ENCODE measurements at regions not wholly inside any gene's neighbourhood (a gene's known extent, or its start where the extent isn't known, plus 50 kb on each side); places are given as distances from the start of the nearest gene placed in this dataset.

DNA sequence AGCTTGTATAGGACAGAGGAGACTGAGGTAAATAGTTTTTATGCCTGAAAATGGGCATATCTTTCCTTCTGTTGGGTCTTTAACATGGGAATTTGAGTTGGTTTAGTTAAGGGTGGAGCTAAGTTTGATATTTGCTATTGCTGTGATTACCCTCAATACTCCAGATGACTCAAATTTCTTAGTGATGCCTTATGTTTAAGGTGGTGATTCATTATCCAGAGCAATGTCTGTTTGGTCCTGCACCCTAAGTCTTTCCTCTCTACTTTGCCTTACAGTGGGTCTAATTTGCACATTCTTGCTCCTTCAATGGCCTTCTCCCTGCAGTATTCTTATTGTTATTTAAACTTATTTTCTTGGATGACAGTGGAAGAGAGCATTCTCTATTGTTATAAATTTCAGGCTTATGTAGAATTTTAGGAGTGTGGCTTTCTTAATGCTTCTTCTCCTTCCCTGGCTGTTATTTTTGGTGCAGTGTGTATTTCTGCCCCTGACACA is 312.9 kb upstream of the RPS23 start:
- Histone ChIP-seq H2AFZ (ENCODE audit: low read length) (no peak overlapping the region), H3K4me3 (ENCODE audit: low read depth, low read length, poor library complexity, severe bottlenecking) (no peak overlapping the region), H3K27ac (ENCODE audit: low read depth, low read length, poor library complexity, severe bottlenecking) (no peak overlapping the region), H3K9me3 (ENCODE audit: low read length) (no peaks in the 10 kb centered on the region), H3K36me3 (ENCODE audit: insufficient read depth, low read length) (no peaks in the 10 kb centered on the region), H3K4me2 (ENCODE audit: low read length) (no peak overlapping the region), H4K20me1 (ENCODE audit: insufficient read depth, low read length) (no peaks in the 10 kb centered on the region), H3K4me1 (ENCODE audit: insufficient read depth, low read length, poor library complexity, severe bottlenecking) (no peaks in the 10 kb centered on the region), H3K79me2 (ENCODE audit: insufficient read depth, low read depth, low read length) (no peaks in the 10 kb centered on the region), H3K9me2 (ENCODE audit: insufficient read depth, low read length) (no peaks in the 10 kb centered on the region)
- ChIA-PET POLR2A (interaction anchor here (1.9 kb wide), 1 partner anchor 14 kb away, joined by 5 read pairs; no protein-coding TSS in a partner anchor), CTCF (ENCODE audit: unreplicated experiment) (no interaction called here)
- no peak for DNase-seq (ENCODE audit: low spot score)
- BruUV-seq (replicated peaks), result no TSS peak
- TF ChIP-seq, protein P1, sequence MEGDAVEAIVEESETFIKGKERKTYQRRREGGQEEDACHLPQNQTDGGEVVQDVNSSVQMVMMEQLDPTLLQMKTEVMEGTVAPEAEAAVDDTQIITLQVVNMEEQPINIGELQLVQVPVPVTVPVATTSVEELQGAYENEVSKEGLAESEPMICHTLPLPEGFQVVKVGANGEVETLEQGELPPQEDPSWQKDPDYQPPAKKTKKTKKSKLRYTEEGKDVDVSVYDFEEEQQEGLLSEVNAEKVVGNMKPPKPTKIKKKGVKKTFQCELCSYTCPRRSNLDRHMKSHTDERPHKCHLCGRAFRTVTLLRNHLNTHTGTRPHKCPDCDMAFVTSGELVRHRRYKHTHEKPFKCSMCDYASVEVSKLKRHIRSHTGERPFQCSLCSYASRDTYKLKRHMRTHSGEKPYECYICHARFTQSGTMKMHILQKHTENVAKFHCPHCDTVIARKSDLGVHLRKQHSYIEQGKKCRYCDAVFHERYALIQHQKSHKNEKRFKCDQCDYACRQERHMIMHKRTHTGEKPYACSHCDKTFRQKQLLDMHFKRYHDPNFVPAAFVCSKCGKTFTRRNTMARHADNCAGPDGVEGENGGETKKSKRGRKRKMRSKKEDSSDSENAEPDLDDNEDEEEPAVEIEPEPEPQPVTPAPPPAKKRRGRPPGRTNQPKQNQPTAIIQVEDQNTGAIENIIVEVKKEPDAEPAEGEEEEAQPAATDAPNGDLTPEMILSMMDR (conservative IDR thresholded peaks at IDR 0.05; ENCODE audit: low read length), result no peak
- TF ChIP-seq EZH2phosphoT487 (IDR thresholded peaks at IDR 0.05; ENCODE audit: borderline replicate concordance, low read depth, low read length), result no peak
- intact Hi-C loops (cut with micrococcal nuclease; ENCODE audit: unreplicated experiment), result no loop called here

DNA sequence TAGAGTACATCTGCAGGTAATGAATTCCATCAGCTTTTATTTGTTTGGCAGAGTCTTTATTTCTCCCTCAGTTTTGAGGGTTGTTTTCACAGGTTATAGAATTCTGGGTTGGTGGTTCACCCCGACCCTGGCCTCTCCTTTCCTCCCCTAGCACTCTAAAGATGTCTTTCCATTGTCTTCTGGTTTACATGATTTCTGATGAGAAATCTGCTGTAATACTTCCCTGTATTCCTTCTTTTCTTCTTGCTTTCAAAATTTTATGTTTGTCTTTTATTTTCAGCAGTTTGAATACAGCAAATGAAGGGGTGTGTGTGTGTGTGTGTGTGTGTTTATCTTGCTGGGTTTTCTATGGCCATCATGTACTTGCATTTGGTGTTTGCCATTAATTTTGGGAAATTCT is 312.0 kb upstream of the RPS23 start:
- CTCF ChIA-PET (ENCODE audit: unreplicated experiment), result no interaction called here
- DNase-seq (ENCODE audit: low spot score), result no peak
- no TSS peak for BruUV-seq (replicated peaks)
- Histone ChIP-seq H2AFZ (ENCODE audit: low read length) (no peak overlapping the region), H4K20me1 (ENCODE audit: insufficient read depth, low read length) (no peaks in the 10 kb centered on the region), H3K9me2 (ENCODE audit: insufficient read depth, low read length) (no peaks in the 10 kb centered on the region), H3K4me3 (ENCODE audit: low read depth, low read length, poor library complexity, severe bottlenecking) (no peak overlapping the region), H3K27ac (ENCODE audit: low read depth, low read length, poor library complexity, severe bottlenecking) (no peak overlapping the region), H3K79me2 (ENCODE audit: insufficient read depth, low read depth, low read length) (no peaks in the 10 kb centered on the region), H3K9me3 (ENCODE audit: low read length) (no peaks in the 10 kb centered on the region), H3K4me2 (ENCODE audit: low read length) (no peak overlapping the region), H3K36me3 (ENCODE audit: insufficient read depth, low read length) (no peaks in the 10 kb centered on the region), H3K4me1 (ENCODE audit: insufficient read depth, low read length, poor library complexity, severe bottlenecking) (no peaks in the 10 kb centered on the region)
- TF ChIP-seq EZH2phosphoT487 (IDR thresholded peaks at IDR 0.05; ENCODE audit: borderline replicate concordance, low read depth, low read length), result no peak
- TF ChIP-seq, protein P1 (conservative IDR thresholded peaks at IDR 0.05; ENCODE audit: low read length), result no peak
- intact Hi-C loops (cut with micrococcal nuclease; ENCODE audit: unreplicated experiment), result no loop called here
- POLR2A ChIA-PET, result interaction anchor here (0.6 kb wide), 1 partner anchor 399 kb away, joined by 3 read pairs; no protein-coding TSS in a partner anchor

DNA sequence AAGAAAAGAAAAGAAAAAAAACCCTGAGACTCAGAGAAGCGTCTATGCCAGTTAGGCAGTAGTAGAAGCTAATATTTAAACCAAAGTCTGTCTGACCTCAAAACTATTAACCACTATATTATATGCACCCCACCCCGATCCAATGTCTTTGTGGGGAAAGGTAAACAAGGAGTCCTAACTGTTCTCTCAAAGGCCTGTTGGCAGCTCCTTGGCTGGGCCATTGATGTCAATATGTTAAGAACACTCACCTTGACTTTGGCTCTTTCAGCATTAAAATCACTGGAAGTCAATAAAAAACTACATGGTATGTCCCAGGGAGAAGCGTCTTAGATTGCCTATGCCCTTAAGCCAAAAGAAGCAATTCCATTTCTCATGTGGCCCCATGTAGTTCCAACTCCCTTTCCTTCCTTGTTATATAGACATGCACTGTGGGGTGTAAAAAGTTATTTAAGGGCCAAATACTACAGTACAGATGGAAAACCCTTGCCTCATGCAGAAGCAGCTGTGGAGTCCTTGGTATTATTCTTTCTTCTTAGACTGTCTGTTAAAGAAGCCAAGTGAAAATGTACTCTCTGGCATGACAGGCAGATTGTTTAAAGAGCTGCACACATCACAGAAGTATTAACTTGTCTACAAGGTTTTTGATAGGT is 308.6 kb upstream of the RPS23 start:
- POLR2A ChIA-PET, result interaction anchor here (0.6 to 0.8 kb wide), 3 partner anchors 14 to 1716 kb away, joined by 3 to 4 read pairs (median 3); no protein-coding TSS in a partner anchor
- intact Hi-C loops (cut with micrococcal nuclease; ENCODE audit: unreplicated experiment), result no loop called here

More for the DNA sequence above, 308.6 kb upstream of the RPS23 start:
- Histone ChIP-seq H2AFZ (ENCODE audit: low read length) (no peak overlapping the region), H3K9me2 (ENCODE audit: insufficient read depth, low read length) (no peaks in the 10 kb centered on the region), H3K4me2 (ENCODE audit: low read length) (no peak overlapping the region), H3K9me3 (ENCODE audit: low read length) (no peaks in the 10 kb centered on the region), H3K4me3 (ENCODE audit: low read depth, low read length, poor library complexity, severe bottlenecking) (no peak overlapping the region), H3K36me3 (ENCODE audit: insufficient read depth, low read length) (no peaks in the 10 kb centered on the region), H3K4me1 (ENCODE audit: insufficient read depth, low read length, poor library complexity, severe bottlenecking) (no peaks in the 10 kb centered on the region), H3K79me2 (ENCODE audit: insufficient read depth, low read depth, low read length) (no peaks in the 10 kb centered on the region), H3K27ac (ENCODE audit: low read depth, low read length, poor library complexity, severe bottlenecking) (no peak overlapping the region), H4K20me1 (ENCODE audit: insufficient read depth, low read length) (no peaks in the 10 kb centered on the region)
- TF ChIP-seq, protein P1 (conservative IDR thresholded peaks at IDR 0.05; ENCODE audit: low read length), result no peak
- TF ChIP-seq EZH2phosphoT487 (IDR thresholded peaks at IDR 0.05; ENCODE audit: borderline replicate concordance, low read depth, low read length), result no peak
- no peak for DNase-seq (ENCODE audit: low spot score)
- CTCF ChIA-PET (ENCODE audit: unreplicated experiment), result interaction anchor here (0.6 kb wide), 1 partner anchor 25 kb away, joined by 3 read pairs; no protein-coding TSS in a partner anchor
- no TSS peak for BruUV-seq (replicated peaks)
